ENCODE measurements at regions not wholly inside any gene's neighbourhood (a gene's known extent, or its start where the extent isn't known, plus 50 kb on each side); places are given as distances from the start of the nearest gene placed in this dataset.

DNA sequence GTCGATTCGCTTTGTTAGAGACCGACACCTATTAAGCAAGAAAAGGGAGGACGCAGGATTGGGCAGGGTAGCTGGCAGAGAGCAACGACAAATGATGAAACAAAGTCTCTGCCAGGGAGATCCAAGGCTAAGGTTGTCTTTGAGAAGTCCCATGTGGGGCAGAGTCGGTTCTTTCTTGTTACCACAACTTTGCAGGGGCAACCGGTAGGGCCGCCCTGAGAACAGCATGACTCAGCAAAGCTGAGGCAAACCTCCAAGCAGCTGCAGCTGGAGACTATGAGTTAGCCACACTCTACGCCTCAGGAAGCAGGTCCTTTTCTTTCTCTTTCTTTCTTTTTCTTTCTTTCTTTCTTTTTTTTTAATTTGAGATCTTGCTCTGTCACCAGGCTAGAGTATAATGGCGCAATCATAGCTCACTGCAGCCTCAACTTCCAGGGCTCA, 452.3 kb upstream of the ID2 start:
- TF ChIP-seq, protein P1, sequence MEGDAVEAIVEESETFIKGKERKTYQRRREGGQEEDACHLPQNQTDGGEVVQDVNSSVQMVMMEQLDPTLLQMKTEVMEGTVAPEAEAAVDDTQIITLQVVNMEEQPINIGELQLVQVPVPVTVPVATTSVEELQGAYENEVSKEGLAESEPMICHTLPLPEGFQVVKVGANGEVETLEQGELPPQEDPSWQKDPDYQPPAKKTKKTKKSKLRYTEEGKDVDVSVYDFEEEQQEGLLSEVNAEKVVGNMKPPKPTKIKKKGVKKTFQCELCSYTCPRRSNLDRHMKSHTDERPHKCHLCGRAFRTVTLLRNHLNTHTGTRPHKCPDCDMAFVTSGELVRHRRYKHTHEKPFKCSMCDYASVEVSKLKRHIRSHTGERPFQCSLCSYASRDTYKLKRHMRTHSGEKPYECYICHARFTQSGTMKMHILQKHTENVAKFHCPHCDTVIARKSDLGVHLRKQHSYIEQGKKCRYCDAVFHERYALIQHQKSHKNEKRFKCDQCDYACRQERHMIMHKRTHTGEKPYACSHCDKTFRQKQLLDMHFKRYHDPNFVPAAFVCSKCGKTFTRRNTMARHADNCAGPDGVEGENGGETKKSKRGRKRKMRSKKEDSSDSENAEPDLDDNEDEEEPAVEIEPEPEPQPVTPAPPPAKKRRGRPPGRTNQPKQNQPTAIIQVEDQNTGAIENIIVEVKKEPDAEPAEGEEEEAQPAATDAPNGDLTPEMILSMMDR (IDR thresholded peaks at IDR 0.05) = no peak
- TF ChIP-seq POLR2AphosphoS5 (IDR thresholded peaks at IDR 0.05) = no peak
- TF ChIP-seq EP300 (IDR thresholded peaks at IDR 0.05; ENCODE audit: low read depth) = no peak
- no peak for TF ChIP-seq POLR2A (IDR thresholded peaks at IDR 0.05)
